H9 (cell line): ENCODE measurements at regions not wholly inside any gene's neighbourhood (a gene's known extent, or its start where the extent isn't known, plus 50 kb on each side); places are given as distances from the start of the nearest gene placed in this dataset.

Experiments used
- DNase-seq: peaks from one replicate; pipeline ENCODE4 v3.0.0-alpha.2; 2017
- H2AFZ ChIP-seq: one replicate; pipeline ENCODE4 v1.6.1; 2013; ENCODE audit warnings: mild to moderate bottlenecking, low read length, control low read depth, moderate library complexity
- H2AK5ac ChIP-seq: 2 replicates; pipeline ENCODE4 v1.6.1; 2013; ENCODE audit warnings: low read length, control low read depth, mixed read lengths; ENCODE audit not compliant: insufficient read length
- H2BK120ac ChIP-seq: one replicate; pipeline ENCODE4 v1.6.1; 2013; ENCODE audit warnings: low read depth, mild to moderate bottlenecking, low read length, control low read depth, inconsistent platforms; ENCODE audit not compliant: poor library complexity, severe bottlenecking
- H2BK12ac ChIP-seq: 2 replicates; pipeline ENCODE4 v1.6.1; 2013; ENCODE audit warnings: low read length, control low read depth, mixed read lengths, low read depth; ENCODE audit not compliant: insufficient read length
- H2BK15ac ChIP-seq: 2 replicates; pipeline ENCODE4 v1.6.1; 2013; ENCODE audit warnings: low read depth, low read length, control low read depth
- H2BK20ac ChIP-seq: one replicate; pipeline ENCODE4 v1.6.1; 2013; ENCODE audit warnings: low read depth, mild to moderate bottlenecking, low read length, control low read depth, inconsistent platforms; ENCODE audit not compliant: poor library complexity, severe bottlenecking
- H2BK5ac ChIP-seq: 2 replicates; pipeline ENCODE4 v1.6.1; 2013; ENCODE audit warnings: low read length, control low read depth, mixed read lengths; ENCODE audit not compliant: insufficient read length
- H3K14ac ChIP-seq: 2 replicates; pipeline ENCODE4 v1.6.1; 2013; ENCODE audit warnings: low read length, control low read depth; ENCODE audit not compliant: insufficient read depth
- H3K18ac ChIP-seq: 2 replicates; pipeline ENCODE4 v1.6.1; 2013; ENCODE audit warnings: low read depth, mild to moderate bottlenecking, mixed read lengths, low read length, control low read depth; ENCODE audit not compliant: insufficient read length
- H3K23ac ChIP-seq: 2 replicates; pipeline ENCODE4 v1.6.1; 2013; ENCODE audit warnings: low read length, control low read depth, mixed read lengths, low read depth; ENCODE audit not compliant: insufficient read length
- H3K23me2 ChIP-seq: 2 replicates; pipeline ENCODE4 v1.6.1; 2013; ENCODE audit warnings: low read depth, mild to moderate bottlenecking, mixed read lengths, low read length, control low read depth; ENCODE audit not compliant: insufficient read length, poor library complexity, severe bottlenecking
- H3K27ac ChIP-seq: 2 replicates; pipeline ENCODE4 v1.5.1; 2013; ENCODE audit warnings: low read length, control low read depth, mixed read lengths, low read depth; ENCODE audit not compliant: insufficient read length
- H3K27me3 ChIP-seq: 2 replicates; pipeline ENCODE4 v1.6.1; 2013; ENCODE audit warnings: low read length, control low read depth, inconsistent platforms; ENCODE audit not compliant: insufficient read depth
- H3K4ac ChIP-seq: 2 replicates; pipeline ENCODE4 v1.6.1; 2013; ENCODE audit warnings: low read depth, mild to moderate bottlenecking, control low read depth, inconsistent platforms, low read length, moderate library complexity
- H3K4me1 ChIP-seq: 2 replicates; pipeline ENCODE4 v1.6.1; 2013; ENCODE audit warnings: low read length, control low read depth, inconsistent platforms; ENCODE audit not compliant: insufficient read depth
- H3K4me2 ChIP-seq: 2 replicates; pipeline ENCODE4 v1.6.1; 2013; ENCODE audit warnings: low read length, control low read depth, mixed read lengths; ENCODE audit not compliant: insufficient read length, insufficient read depth
- H3K56ac ChIP-seq: 2 replicates; pipeline ENCODE4 v1.6.1; 2013; ENCODE audit warnings: low read depth, mild to moderate bottlenecking, mixed read lengths, low read length, control low read depth; ENCODE audit not compliant: insufficient read length
- H3K79me1 ChIP-seq: 2 replicates; pipeline ENCODE4 v1.6.1; 2013; ENCODE audit warnings: low read depth, mild to moderate bottlenecking, moderate library complexity, low read length, control low read depth, inconsistent platforms; ENCODE audit not compliant: insufficient read depth, poor library complexity, severe bottlenecking
- H3K79me2 ChIP-seq: 2 replicates; pipeline ENCODE4 v1.6.1; 2013; ENCODE audit warnings: low read length, control low read depth, inconsistent platforms; ENCODE audit not compliant: insufficient read depth
- H3K9ac ChIP-seq: 2 replicates; pipeline ENCODE4 v1.6.1; 2013; ENCODE audit warnings: low read length, control low read depth, mixed read lengths; ENCODE audit not compliant: insufficient read length; ENCODE audit errors: extremely low read depth
- H3K9me3 ChIP-seq: one replicate; pipeline ENCODE4 v1.6.1; 2013; ENCODE audit warnings: low read depth, low read length, inconsistent platforms; ENCODE audit not compliant: control insufficient read depth
- H3T11ph ChIP-seq: one replicate; pipeline ENCODE4 v1.6.1; 2013; ENCODE audit warnings: mild to moderate bottlenecking, low read length, control low read depth, inconsistent platforms
- H4K20me1 ChIP-seq: one replicate; pipeline ENCODE4 v1.6.1; 2013; ENCODE audit not compliant: control insufficient read depth, insufficient read length, insufficient read depth
- H4K5ac ChIP-seq: 2 replicates; pipeline ENCODE4 v1.6.1; 2013; ENCODE audit warnings: low read depth, mild to moderate bottlenecking, mixed read lengths, low read length, control low read depth; ENCODE audit not compliant: insufficient read length
- H4K8ac ChIP-seq: replicated peaks from 2 replicates; pipeline ENCODE4 v1.6.1; 2013; ENCODE audit warnings: low read length, control low read depth, mixed read lengths, low read depth; ENCODE audit not compliant: insufficient read length
- H4K91ac ChIP-seq: 2 replicates; pipeline ENCODE4 v1.6.1; 2013; ENCODE audit warnings: low read depth, mild to moderate bottlenecking, moderate library complexity, mixed read lengths, low read length, control low read depth; ENCODE audit not compliant: insufficient read length
- H3K27ac Mint-ChIP-seq, 3 experiments: 2 replicates in 2 of 3; 3 replicates in 1 of 3; pipeline ENCODE4 v1.8.0; 2020 to 2021; ENCODE audit warnings: mixed read lengths in 3 of 3, mild to moderate bottlenecking in 1 of 3, moderate library complexity in 1 of 3
- H3K27me3 Mint-ChIP-seq: 2 replicates; pipeline ENCODE4 v1.8.0; 2021; ENCODE audit warnings: low read depth, mild to moderate bottlenecking, moderate library complexity, mixed read lengths
- H3K36me3 Mint-ChIP-seq, 3 experiments: 2 replicates in 2 of 3; 3 replicates in 1 of 3; pipeline ENCODE4 v1.8.0; 2020 to 2021; ENCODE audit warnings: low read depth in 3 of 3, mixed read lengths in 3 of 3; ENCODE audit not compliant: insufficient read depth in 1 of 3
- H3K4me1 Mint-ChIP-seq, 2 experiments: 2 replicates each; pipeline ENCODE4 v1.8.0; 2020; ENCODE audit warnings: mixed read lengths in 2 of 2
- H3K4me3 Mint-ChIP-seq, 2 experiments: 2 replicates in 1 of 2; 3 replicates in 1 of 2; pipeline ENCODE4 v1.8.0; 2020 to 2021; ENCODE audit warnings: mild to moderate bottlenecking in 2 of 2, mixed read lengths in 2 of 2, moderate library complexity in 1 of 2
- H3K9me3 Mint-ChIP-seq, 2 experiments: 2 replicates in 1 of 2; 3 replicates in 1 of 2; pipeline ENCODE4 v1.8.0; 2020; ENCODE audit warnings: mild to moderate bottlenecking in 2 of 2, mixed read lengths in 2 of 2, moderate library complexity in 1 of 2
- CTCF ChIP-seq: fragments of 200-600 bp; sonication (generic); conservative IDR thresholded peaks from 3 replicates; pipeline ENCODE4 v1.8.0; 2021; ENCODE audit warnings: antibody characterized with exemption, mild to moderate bottlenecking
- WGBS: extraction: QIAGEN DNeasy Blood & Tissue Kit; methylation state at CpG from one replicate; pipeline ENCODE4 v1.1.7; 2013; ENCODE audit warnings: missing lambda C conversion rate, low lambda C conversion rate, mixed read lengths; ENCODE audit not compliant: insufficient read length; ENCODE audit errors: extremely low coverage; 5-methylcytosine and 5-hydroxymethylcytosine counted together

GRCh38 chr3:24730173-24730572 lies 235.5 kb upstream of the THRB start:
- Histone ChIP-seq H3K27me3 (no peaks in the 10 kb centered on the region), H3T11ph (no peak overlapping the region), H4K20me1 (no peaks in the 10 kb centered on the region), H3K9ac (no peak overlapping the region), H2AK5ac (no peak overlapping the region), H3K4ac (no peak overlapping the region), H3K23me2 (no peaks in the 10 kb centered on the region), H3K79me2 (no peaks in the 10 kb centered on the region), H4K5ac (no peak overlapping the region), H3K18ac (no peak overlapping the region), H3K79me1 (no peaks in the 10 kb centered on the region), H2BK15ac (no peak overlapping the region), H2BK20ac (no peak overlapping the region), H3K4me1 (no peaks in the 10 kb centered on the region), H3K23ac (no peak overlapping the region), H3K4me2 (no peak overlapping the region), H4K91ac (no peak overlapping the region), H3K14ac (no peak overlapping the region), H3K27ac (no peak overlapping the region), H3K56ac (no peak overlapping the region), H2AFZ (no peak overlapping the region), H2BK12ac (no peak overlapping the region), H4K8ac (no peak overlapping the region), H2BK120ac (no peak overlapping the region), H2BK5ac (no peak overlapping the region), H3K9me3 (no peaks in the 10 kb centered on the region)
- H3K27me3 Mint-ChIP-seq = no peaks in the 10 kb centered on the region; the same call in 1 of the 2 replicates
- H3K36me3 Mint-ChIP-seq = no peaks in the 10 kb centered on the region
- no peak overlapping the region for H3K27ac Mint-ChIP-seq
- H3K4me1 Mint-ChIP-seq = peaks cover 0 to 2% of the 10 kb centered on the region in 2 experiments; a peak in 1 of 4 replicates
- no CpG with 5 or more reads among the region's 1 CpG for WGBS
- DNase-seq = no peak
- H3K4me3 Mint-ChIP-seq = no peak overlapping the region
- no peak for TF ChIP-seq CTCF
- H3K9me3 Mint-ChIP-seq = peaks cover 0 to 2% of the 10 kb centered on the region in 2 experiments; a peak in 3 of 5 replicates
